ENCODE measurements at regions not wholly inside any gene's neighbourhood (a gene's known extent, or its start where the extent isn't known, plus 50 kb on each side); places are given as distances from the start of the nearest gene placed in this dataset.

GRCh38 chr3:164393171-164393570 is 685.1 kb downstream of the SI start:
- Histone ChIP-seq H3K27ac (ENCODE audit: extremely low read depth, low read depth, low read length) (no peak overlapping the region), H3K4me1 (ENCODE audit: control insufficient read depth, insufficient read depth, low read length) (no peaks in the 10 kb centered on the region), H3K9me3 (ENCODE audit: control insufficient read depth, insufficient read depth, low read depth, low read length) (no peaks in the 10 kb centered on the region), H3K36me3 (ENCODE audit: control insufficient read depth in 2 of 2, insufficient read depth in 1 of 2, low read length in 2 of 2) (no peaks in the 10 kb centered on the region), H3K4me3 (ENCODE audit: low read depth, low read length) (no peak overlapping the region)
- CTCF ChIA-PET, result no interaction called here
- POLR2A ChIA-PET, result no interaction called here
- TF ChIP-seq ZSCAN30 (tag by site-specific recombination; IDR thresholded peaks at IDR 0.05), result no peak
- no peak for TF ChIP-seq ZNF777 (tag by site-specific recombination; IDR thresholded peaks at IDR 0.05; ENCODE audit: borderline replicate concordance)
- TF ChIP-seq SP3 (tag by site-specific recombination; IDR thresholded peaks at IDR 0.05), result no peak
- no peak for TF ChIP-seq ZBTB7A (tag by site-specific recombination; IDR thresholded peaks at IDR 0.05; ENCODE audit: low read depth)
- TF ChIP-seq PRDM1 (tag by site-specific recombination; IDR thresholded peaks at IDR 0.05), result no peak
- TF ChIP-seq KLF8 (tag by site-specific recombination; IDR thresholded peaks at IDR 0.05), result no peak
- TF ChIP-seq ZFHX2 (tag by site-specific recombination; conservative IDR thresholded peaks at IDR 0.05), result no peak
- no peak for TF ChIP-seq ZEB2 (tag by site-specific recombination; IDR thresholded peaks at IDR 0.05)
- no peak for TF ChIP-seq ZNF76 (tag by site-specific recombination; IDR thresholded peaks at IDR 0.05; ENCODE audit: borderline replicate concordance, low read depth)
- no peak for TF ChIP-seq ZNF274 (IDR thresholded peaks at IDR 0.05; ENCODE audit: low read length)
- TF ChIP-seq ZNF274 (tag by site-specific recombination; IDR thresholded peaks at IDR 0.05; ENCODE audit: borderline replicate concordance), result no peak
- no peak for TF ChIP-seq ZNF138 (tag by site-specific recombination; IDR thresholded peaks at IDR 0.05; ENCODE audit: borderline replicate concordance)
- TF ChIP-seq ZNF10 (tag by site-specific recombination; IDR thresholded peaks at IDR 0.05), result no peak
- no peak for TF ChIP-seq ZNF335 (tag by site-specific recombination; conservative IDR thresholded peaks at IDR 0.05)
- TF ChIP-seq ZBTB21 (tag by site-specific recombination; IDR thresholded peaks at IDR 0.05), result no peak
- TF ChIP-seq ZNF19 (tag by site-specific recombination; IDR thresholded peaks at IDR 0.05; ENCODE audit: low read depth), result no peak

- ChIA-PET CTCF (no interaction called here), POLR2A (no interaction called here)
- H3K27ac ChIP-seq (ENCODE audit: extremely low read depth, low read depth, low read length), result no peak overlapping the region
- no peak overlapping the region for H3K4me3 ChIP-seq (ENCODE audit: low read depth, low read length)
- H3K4me1 ChIP-seq (ENCODE audit: control insufficient read depth, insufficient read depth, low read length), result no peaks in the 10 kb centered on the region
- H3K36me3 ChIP-seq (ENCODE audit: control insufficient read depth in 2 of 2, insufficient read depth in 1 of 2, low read length in 2 of 2), result no peaks in the 10 kb centered on the region
- H3K9me3 ChIP-seq (ENCODE audit: control insufficient read depth, insufficient read depth, low read depth, low read length), result no peaks in the 10 kb centered on the region
- no peak for TF ChIP-seq ZNF843 (tag by site-specific recombination; IDR thresholded peaks at IDR 0.05)
- TF ChIP-seq ZNF677 (tag by site-specific recombination; IDR thresholded peaks at IDR 0.05), result no peak
- TF ChIP-seq KLF10 (tag by site-specific recombination; IDR thresholded peaks at IDR 0.05), result no peak
- TF ChIP-seq ZFP41 (tag by site-specific recombination; IDR thresholded peaks at IDR 0.05; ENCODE audit: borderline replicate concordance), result no peak
- no peak for TF ChIP-seq ZNF518A (tag by site-specific recombination; conservative IDR thresholded peaks at IDR 0.05; ENCODE audit: low read depth)
- no peak for TF ChIP-seq ZNF362 (tag by site-specific recombination; IDR thresholded peaks at IDR 0.05)
- no peak for TF ChIP-seq ZFP3 (tag by site-specific recombination; IDR thresholded peaks at IDR 0.05; ENCODE audit: low read depth)
- TF ChIP-seq ZNF266 (tag by site-specific recombination; IDR thresholded peaks at IDR 0.05; ENCODE audit: low read depth), result no peak
- TF ChIP-seq ZNF544 (tag by site-specific recombination; IDR thresholded peaks at IDR 0.05), result no peak
- no peak for TF ChIP-seq ZNF580 (tag by site-specific recombination; IDR thresholded peaks at IDR 0.05)
These were observed 688.2 kb downstream of the SI start for GRCh38 chr3:164390046-164390445.

Measured in HEK293 (cell line).